ENCODE measurements at regions not wholly inside any gene's neighbourhood (a gene's known extent, or its start where the extent isn't known, plus 50 kb on each side); places are given as distances from the start of the nearest gene placed in this dataset.
A peak's percentile ranks its signal among the peaks of the same experiment; 100 is the strongest.

DNA sequence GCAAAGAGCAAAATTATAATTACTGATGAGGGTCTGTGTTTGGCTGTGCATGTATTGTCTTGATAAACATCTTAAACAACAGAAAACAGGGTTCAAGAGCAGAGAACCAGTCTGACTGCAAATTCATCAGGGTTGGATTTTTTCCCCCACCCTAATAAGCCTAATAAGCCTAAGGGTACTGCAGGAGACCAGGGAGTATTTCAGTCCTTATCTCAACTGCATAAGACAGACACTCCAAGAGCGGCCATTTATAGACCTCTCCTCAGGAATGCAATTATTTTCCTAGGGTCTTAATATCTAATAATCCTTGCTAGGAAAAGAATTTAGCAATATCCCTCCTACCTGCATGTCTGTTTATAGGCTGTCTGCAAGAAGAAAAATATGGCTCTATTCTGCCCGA, 2011.5 kb upstream of the PCDH20 start:
- Histone ChIP-seq H3K27ac (ENCODE audit: low read length) (no peak overlapping the region), H3K9me3 (ENCODE audit: insufficient read depth, low read length) (no peaks in the 10 kb centered on the region), H3K9ac (ENCODE audit: low read length) (no peak overlapping the region), H3K4me3 (ENCODE audit: low read length) (no peak overlapping the region), H3K4me2 (ENCODE audit: low read length) (no peak overlapping the region), H3K79me2 (ENCODE audit: low read length) (no peaks in the 10 kb centered on the region), H3K36me3 (replicated peaks; ENCODE audit: low read depth, low read length) (no peaks in the 10 kb centered on the region), H4K20me1 (ENCODE audit: insufficient read depth, low read length) (no peaks in the 10 kb centered on the region), H3K4me1 (ENCODE audit: low read length) (no peaks in the 10 kb centered on the region), H3K27me3 (ENCODE audit: low read depth, low read length) (no peaks in the 10 kb centered on the region), H2AFZ (ENCODE audit: low read depth, low read length) (no peak overlapping the region)
- TF ChIP-seq, protein P1, sequence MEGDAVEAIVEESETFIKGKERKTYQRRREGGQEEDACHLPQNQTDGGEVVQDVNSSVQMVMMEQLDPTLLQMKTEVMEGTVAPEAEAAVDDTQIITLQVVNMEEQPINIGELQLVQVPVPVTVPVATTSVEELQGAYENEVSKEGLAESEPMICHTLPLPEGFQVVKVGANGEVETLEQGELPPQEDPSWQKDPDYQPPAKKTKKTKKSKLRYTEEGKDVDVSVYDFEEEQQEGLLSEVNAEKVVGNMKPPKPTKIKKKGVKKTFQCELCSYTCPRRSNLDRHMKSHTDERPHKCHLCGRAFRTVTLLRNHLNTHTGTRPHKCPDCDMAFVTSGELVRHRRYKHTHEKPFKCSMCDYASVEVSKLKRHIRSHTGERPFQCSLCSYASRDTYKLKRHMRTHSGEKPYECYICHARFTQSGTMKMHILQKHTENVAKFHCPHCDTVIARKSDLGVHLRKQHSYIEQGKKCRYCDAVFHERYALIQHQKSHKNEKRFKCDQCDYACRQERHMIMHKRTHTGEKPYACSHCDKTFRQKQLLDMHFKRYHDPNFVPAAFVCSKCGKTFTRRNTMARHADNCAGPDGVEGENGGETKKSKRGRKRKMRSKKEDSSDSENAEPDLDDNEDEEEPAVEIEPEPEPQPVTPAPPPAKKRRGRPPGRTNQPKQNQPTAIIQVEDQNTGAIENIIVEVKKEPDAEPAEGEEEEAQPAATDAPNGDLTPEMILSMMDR (IDR thresholded peaks at IDR 0.05; ENCODE audit: low read depth, low read length), result no peak
- no peak for TF ChIP-seq EZH2phosphoT487 (IDR thresholded peaks at IDR 0.05; ENCODE audit: low read depth)

DNA sequence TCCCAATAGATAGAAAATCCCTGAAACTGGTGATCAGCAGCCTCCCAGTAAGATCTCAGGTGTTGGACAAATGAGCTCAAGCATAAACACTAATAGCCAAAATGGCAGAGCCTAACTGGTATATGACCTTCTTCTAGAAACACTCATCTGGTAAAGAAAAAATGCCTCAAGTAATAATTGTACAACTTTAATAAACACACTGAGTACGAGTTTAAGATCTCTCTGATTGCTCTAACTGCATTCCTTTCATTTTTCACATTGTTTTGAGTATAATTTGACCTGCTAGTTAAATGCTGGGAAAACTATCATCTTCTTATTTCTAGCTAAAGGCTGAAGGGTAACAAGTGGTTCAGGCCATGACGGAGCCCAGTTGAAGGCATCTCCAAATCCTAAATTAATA, 2009.5 kb upstream of the PCDH20 start:
- Histone ChIP-seq H3K27me3 (ENCODE audit: low read depth, low read length) (no peaks in the 10 kb centered on the region), H2AFZ (ENCODE audit: low read depth, low read length) (no peak overlapping the region), H3K4me3 (ENCODE audit: low read length) (no peak overlapping the region), H3K36me3 (replicated peaks; ENCODE audit: low read depth, low read length) (no peaks in the 10 kb centered on the region), H3K9me3 (ENCODE audit: insufficient read depth, low read length) (no peaks in the 10 kb centered on the region), H3K9ac (ENCODE audit: low read length) (no peak overlapping the region), H4K20me1 (ENCODE audit: insufficient read depth, low read length) (no peaks in the 10 kb centered on the region), H3K79me2 (ENCODE audit: low read length) (no peaks in the 10 kb centered on the region), H3K4me2 (ENCODE audit: low read length) (no peak overlapping the region), H3K27ac (ENCODE audit: low read length) (no peak overlapping the region), H3K4me1 (ENCODE audit: low read length) (no peaks in the 10 kb centered on the region)
- TF ChIP-seq, protein P1 (IDR thresholded peaks at IDR 0.05; ENCODE audit: low read depth, low read length), result no peak
- no peak for TF ChIP-seq EZH2phosphoT487 (IDR thresholded peaks at IDR 0.05; ENCODE audit: low read depth)

DNA sequence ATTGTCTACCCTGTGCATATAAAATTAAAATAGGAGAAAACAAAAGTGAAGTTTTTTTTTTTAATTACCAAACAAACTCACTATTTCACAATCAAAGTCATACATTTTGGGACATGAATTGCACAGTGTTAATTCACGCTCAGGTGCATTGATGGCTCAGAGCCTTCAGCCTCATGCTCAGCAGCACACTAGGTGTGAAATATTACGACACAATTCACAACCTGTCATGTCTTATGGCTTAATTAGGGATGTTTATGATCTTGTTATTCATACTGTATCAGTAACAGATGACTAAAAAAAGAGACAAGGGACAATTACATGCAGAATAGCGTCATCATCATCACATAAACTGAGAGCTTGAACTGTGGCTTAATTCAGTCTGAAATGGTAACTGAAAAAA, 2005.5 kb upstream of the PCDH20 start:
- Histone ChIP-seq H3K27me3 (ENCODE audit: low read depth, low read length) (no peaks in the 10 kb centered on the region), H3K9ac (ENCODE audit: low read length) (no peak overlapping the region), H3K27ac (ENCODE audit: low read length) (no peak overlapping the region), H3K79me2 (ENCODE audit: low read length) (no peaks in the 10 kb centered on the region), H4K20me1 (ENCODE audit: insufficient read depth, low read length) (no peaks in the 10 kb centered on the region), H3K36me3 (replicated peaks; ENCODE audit: low read depth, low read length) (no peaks in the 10 kb centered on the region), H3K4me2 (ENCODE audit: low read length) (no peak overlapping the region), H3K4me1 (ENCODE audit: low read length) (no peaks in the 10 kb centered on the region), H2AFZ (ENCODE audit: low read depth, low read length) (peak overlapping the region; percentile 32; the same call in 1 of the 2 replicates), H3K9me3 (ENCODE audit: insufficient read depth, low read length) (no peaks in the 10 kb centered on the region), H3K4me3 (ENCODE audit: low read length) (no peak overlapping the region)
- TF ChIP-seq, protein P1 (IDR thresholded peaks at IDR 0.05; ENCODE audit: low read depth, low read length), result no peak
- TF ChIP-seq EZH2phosphoT487 (IDR thresholded peaks at IDR 0.05; ENCODE audit: low read depth), result no peak

DNA sequence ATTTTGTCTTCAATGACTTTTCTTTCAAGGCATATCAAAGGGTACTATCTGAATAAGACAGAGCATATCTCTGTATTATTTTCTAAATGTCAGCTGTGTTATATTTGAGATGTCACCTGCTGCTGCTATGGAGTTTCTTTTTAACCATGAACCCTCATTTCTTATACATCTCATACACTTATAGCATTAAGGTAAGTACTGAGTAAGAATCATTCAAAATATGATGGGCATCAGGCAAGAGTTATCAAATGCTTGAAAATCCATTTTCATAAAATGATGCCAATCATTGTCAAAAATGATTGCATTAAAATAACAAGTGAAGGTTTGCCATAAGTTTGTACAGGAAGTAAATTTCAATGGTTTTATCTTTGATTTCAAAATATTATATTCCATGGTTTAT, 2005.0 kb upstream of the PCDH20 start:
- H3K4me2 ChIP-seq (ENCODE audit: low read length), result no peak overlapping the region
- H4K20me1 ChIP-seq (ENCODE audit: insufficient read depth, low read length), result no peaks in the 10 kb centered on the region
- H3K27ac ChIP-seq (ENCODE audit: low read length), result no peak overlapping the region
- H3K27me3 ChIP-seq (ENCODE audit: low read depth, low read length), result no peaks in the 10 kb centered on the region
- no peak overlapping the region for H3K4me3 ChIP-seq (ENCODE audit: low read length)
- TF ChIP-seq EZH2phosphoT487 (IDR thresholded peaks at IDR 0.05; ENCODE audit: low read depth), result no peak
- TF ChIP-seq, protein P1 (IDR thresholded peaks at IDR 0.05; ENCODE audit: low read depth, low read length), result no peak
- no peaks in the 10 kb centered on the region for H3K4me1 ChIP-seq (ENCODE audit: low read length)
- no peaks in the 10 kb centered on the region for H3K36me3 ChIP-seq (replicated peaks; ENCODE audit: low read depth, low read length)
- H3K9me3 ChIP-seq (ENCODE audit: insufficient read depth, low read length), result no peaks in the 10 kb centered on the region
- no peaks in the 10 kb centered on the region for H3K79me2 ChIP-seq (ENCODE audit: low read length)
- H3K9ac ChIP-seq (ENCODE audit: low read length), result no peak overlapping the region
- no peak overlapping the region for H2AFZ ChIP-seq (ENCODE audit: low read depth, low read length)
